ENCODE measurements at regions not wholly inside any gene's neighbourhood (a gene's known extent, or its start where the extent isn't known, plus 50 kb on each side); places are given as distances from the start of the nearest gene placed in this dataset.

- ChIA-PET CTCF (interaction anchor here (0.7 to 2.5 kb wide), 3 partner anchors 12 to 123 kb away, joined by 3 to 8 read pairs (median 3); no protein-coding TSS in a partner anchor), POLR2A (no interaction called here)
- no peak overlapping the region for H2AFZ ChIP-seq (ENCODE audit: low read depth, low read length)
- dilution Hi-C loops (cut with MboI; ENCODE audit: extremely low pct_ligation_motif_present, low sequenced_read_pairs): no loop called here
- intact Hi-C loops (cut with micrococcal nuclease): no loop called here
- FAIRE-seq (no peak), DNase-seq (ENCODE audit: low read depth, low spot score) (no peak)
- H3K9me1 ChIP-seq (replicated peaks; ENCODE audit: control insufficient read depth, extremely low read depth, insufficient read depth, low read length): no peaks in the 10 kb centered on the region
- no peaks in the 10 kb centered on the region for H3K79me2 ChIP-seq (ENCODE audit: control insufficient read depth, insufficient read depth, low read length)
- TF ChIP-seq, protein P1, sequence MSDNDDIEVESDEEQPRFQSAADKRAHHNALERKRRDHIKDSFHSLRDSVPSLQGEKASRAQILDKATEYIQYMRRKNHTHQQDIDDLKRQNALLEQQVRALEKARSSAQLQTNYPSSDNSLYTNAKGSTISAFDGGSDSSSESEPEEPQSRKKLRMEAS (IDR thresholded peaks at IDR 0.05; ENCODE audit: insufficient read depth, insufficient read length): no peak
- TF ChIP-seq POLR2AphosphoS5 (IDR thresholded peaks at IDR 0.05; ENCODE audit: insufficient read depth, low read depth, low read length) (no peak), POLR2A (IDR thresholded peaks at IDR 0.05; ENCODE audit: low read depth, low read length) (no peak), FOS (IDR thresholded peaks at IDR 0.05; ENCODE audit: borderline replicate concordance, insufficient read depth, low read length) (no peak), GATA2 (IDR thresholded peaks at IDR 0.05; ENCODE audit: insufficient read depth, insufficient read length, low read depth, low read length) (no peak), MYC (IDR thresholded peaks at IDR 0.05; ENCODE audit: low read depth, low read length) (no peak), EZH2 (IDR thresholded peaks at IDR 0.05; ENCODE audit: borderline replicate concordance, low read depth, low read length, severe bottlenecking) (no peak), JUN (IDR thresholded peaks at IDR 0.05; ENCODE audit: borderline replicate concordance, insufficient read depth, insufficient read length, low read depth) (no peak)
- TF ChIP-seq, protein P2, sequence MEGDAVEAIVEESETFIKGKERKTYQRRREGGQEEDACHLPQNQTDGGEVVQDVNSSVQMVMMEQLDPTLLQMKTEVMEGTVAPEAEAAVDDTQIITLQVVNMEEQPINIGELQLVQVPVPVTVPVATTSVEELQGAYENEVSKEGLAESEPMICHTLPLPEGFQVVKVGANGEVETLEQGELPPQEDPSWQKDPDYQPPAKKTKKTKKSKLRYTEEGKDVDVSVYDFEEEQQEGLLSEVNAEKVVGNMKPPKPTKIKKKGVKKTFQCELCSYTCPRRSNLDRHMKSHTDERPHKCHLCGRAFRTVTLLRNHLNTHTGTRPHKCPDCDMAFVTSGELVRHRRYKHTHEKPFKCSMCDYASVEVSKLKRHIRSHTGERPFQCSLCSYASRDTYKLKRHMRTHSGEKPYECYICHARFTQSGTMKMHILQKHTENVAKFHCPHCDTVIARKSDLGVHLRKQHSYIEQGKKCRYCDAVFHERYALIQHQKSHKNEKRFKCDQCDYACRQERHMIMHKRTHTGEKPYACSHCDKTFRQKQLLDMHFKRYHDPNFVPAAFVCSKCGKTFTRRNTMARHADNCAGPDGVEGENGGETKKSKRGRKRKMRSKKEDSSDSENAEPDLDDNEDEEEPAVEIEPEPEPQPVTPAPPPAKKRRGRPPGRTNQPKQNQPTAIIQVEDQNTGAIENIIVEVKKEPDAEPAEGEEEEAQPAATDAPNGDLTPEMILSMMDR (IDR thresholded peaks at IDR 0.05; ENCODE audit: extremely low read depth in 1 of 2, insufficient read depth in 1 of 2, low read depth in 1 of 2, low read length in 2 of 2): no peak
- no peak overlapping the region for H3K9ac ChIP-seq (replicated peaks; ENCODE audit: extremely low read depth, insufficient read depth, low read length)
- H3K4me2 ChIP-seq (ENCODE audit: insufficient read depth, low read length): no peak overlapping the region
- no peak overlapping the region for H3K27ac ChIP-seq (ENCODE audit: insufficient read depth, low read depth, low read length)
- no TSS peak for BruUV-seq (replicated peaks)
- no peaks in the 10 kb centered on the region for H3K4me1 ChIP-seq (ENCODE audit: control insufficient read depth, extremely low read depth, insufficient read depth, low read length)
- H3K4me3 ChIP-seq (replicated peaks in 1 of 3; ENCODE audit: insufficient read depth in 1 of 3, low read depth in 1 of 3, low read length in 3 of 3): no peak overlapping the region
- H3K27me3 ChIP-seq (ENCODE audit: control insufficient read depth in 2 of 2, insufficient read depth in 2 of 2, low read length in 2 of 2): peaks cover 9 to 11% of the 10 kb centered on the region in 2 experiments
- H4K20me1 ChIP-seq (replicated peaks; ENCODE audit: control insufficient read depth, extremely low read depth, insufficient read depth, low read length): no peaks in the 10 kb centered on the region
- H3K9me3 ChIP-seq (replicated peaks; ENCODE audit: control insufficient read depth, insufficient read depth, low read length): no peaks in the 10 kb centered on the region
- H3K36me3 ChIP-seq (ENCODE audit: control insufficient read depth in 2 of 2, extremely low read depth in 1 of 2, insufficient read depth in 2 of 2, low read length in 2 of 2): no peaks in the 10 kb centered on the region
Measured at GRCh38 chr3:197378985-197379718, 80.7 kb upstream of the DLG1 start.

Data from endothelial cell of umbilical vein (primary cell).